ENCODE measurements at regions not wholly inside any gene's neighbourhood (a gene's known extent, or its start where the extent isn't known, plus 50 kb on each side); places are given as distances from the start of the nearest gene placed in this dataset.

DNA sequence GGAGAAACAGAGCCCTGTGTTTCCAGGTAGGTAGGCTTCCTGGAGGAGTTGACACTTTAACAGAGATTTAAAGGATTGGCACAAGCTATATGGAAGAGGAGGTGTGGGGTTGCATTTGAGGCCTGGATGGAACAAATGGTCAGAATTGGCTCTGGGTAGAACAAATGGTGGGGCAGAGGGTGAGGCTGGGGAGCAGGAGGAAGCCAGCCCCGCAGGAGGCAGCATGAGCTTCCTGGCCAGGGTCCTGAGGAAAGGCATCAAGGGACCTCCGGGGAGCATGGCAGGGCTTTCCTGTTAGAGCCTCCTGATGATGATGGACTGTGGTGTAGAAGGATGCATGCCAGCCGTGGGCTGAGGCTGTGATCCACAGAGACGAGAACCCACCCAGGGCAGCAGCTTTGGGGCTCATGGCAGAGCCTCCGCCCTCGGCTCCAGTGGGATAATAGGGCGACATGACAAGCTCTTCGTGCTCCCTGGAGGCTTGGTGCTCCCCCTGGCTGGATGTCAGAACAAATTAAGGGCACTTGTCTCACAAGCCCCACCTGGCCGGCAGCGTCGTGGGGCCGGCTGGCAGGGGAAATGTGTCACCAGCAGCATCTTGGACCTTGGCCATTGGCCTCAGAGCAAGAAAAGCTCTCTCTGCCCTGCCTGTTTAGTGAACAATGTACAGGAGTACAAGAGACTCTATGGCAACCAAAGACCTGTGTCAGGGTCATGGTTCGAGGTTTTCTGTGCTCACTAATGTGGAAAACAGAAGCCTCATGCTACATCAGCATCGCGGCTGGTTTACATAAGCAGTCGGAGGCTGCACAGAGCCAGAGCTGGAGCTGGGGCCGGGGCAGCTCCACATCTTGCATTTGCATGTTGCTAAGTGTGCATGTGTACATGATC is 153.5 kb downstream of the MYCN start:
- TF ChIP-seq CTCF (conservative IDR thresholded peaks at IDR 0.05; ENCODE audit: low read depth, low read length): no peak
- no peak for TF ChIP-seq POLR2A (IDR thresholded peaks at IDR 0.05; ENCODE audit: low read depth, low read length)
- no peak for TF ChIP-seq RAD21 (IDR thresholded peaks at IDR 0.05; ENCODE audit: low read length)

Measured in IMR-90 (cell line).